ENCODE measurements at regions not wholly inside any gene's neighbourhood (a gene's known extent, or its start where the extent isn't known, plus 50 kb on each side); places are given as distances from the start of the nearest gene placed in this dataset.
"Not testable (repeated sequence)": the region's sequence is repeated elsewhere in the genome, so short reads cannot be mapped to it uniquely, and the experiment has no call there.

DNA sequence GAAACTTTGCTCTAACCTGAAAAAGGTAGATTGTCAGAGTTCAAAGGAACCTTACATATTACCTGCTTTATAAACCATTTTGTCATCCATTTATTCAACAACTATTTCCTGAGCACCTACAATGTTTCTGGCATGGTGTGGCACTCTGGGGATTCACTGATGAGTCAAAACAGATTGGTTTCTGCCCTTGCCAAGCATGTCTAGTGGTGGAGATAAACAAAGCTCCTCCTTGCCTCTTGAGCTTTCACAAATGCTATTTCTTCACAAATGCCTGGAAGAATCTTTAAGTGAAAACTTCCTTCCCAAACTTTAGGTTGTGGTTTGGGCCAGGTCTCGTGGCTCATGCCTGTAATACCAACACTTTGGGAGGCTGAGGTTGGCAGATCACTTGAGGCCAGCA is 85.1 kb upstream of the RELN start:
- no peak for DNase-seq (ENCODE audit: low read depth in 2 of 2)

DNA sequence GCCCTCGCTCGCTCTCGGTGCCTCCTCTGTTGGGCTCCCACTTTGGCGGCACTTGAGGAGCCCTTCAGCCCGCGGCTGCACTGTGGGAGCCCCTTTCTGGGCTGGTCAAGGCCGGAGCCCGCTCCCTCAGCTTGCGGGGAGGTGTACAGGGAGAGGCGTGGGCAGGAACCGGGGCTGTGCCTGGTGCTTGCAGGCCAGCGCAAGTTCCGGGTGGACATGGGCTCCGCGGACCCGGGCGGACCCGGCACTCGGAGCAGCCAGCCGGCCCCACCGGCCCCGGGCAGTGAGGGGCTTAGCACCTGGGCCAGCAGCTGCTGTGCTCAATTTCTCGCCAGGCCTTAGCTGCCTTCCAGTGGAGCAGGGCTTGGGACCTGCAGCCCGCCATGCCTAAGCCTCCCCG is 82.2 kb upstream of the RELN start:
- DNase-seq (ENCODE audit: low read depth in 2 of 2), result not testable (repeated sequence)

DNA sequence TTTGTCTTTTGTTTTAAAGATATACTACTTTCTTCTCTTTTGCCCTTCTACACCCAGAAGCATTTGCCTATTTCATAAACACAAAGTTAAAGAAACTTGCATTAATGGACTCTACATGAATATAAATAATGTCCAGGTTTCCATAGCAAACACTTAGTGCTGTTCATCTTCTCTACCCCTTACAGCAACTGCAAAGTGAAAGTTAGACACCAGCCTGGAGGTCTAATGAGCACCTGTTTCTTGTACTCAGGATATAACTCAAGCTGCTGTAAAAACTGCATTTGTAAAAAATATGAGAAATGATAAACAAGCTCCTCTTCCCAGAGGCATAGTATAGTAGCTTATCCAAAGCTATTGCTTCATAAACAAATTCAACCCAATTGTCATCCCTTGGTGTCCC is 76.0 kb upstream of the RELN start:
- no peak for DNase-seq (ENCODE audit: low read depth in 2 of 2)

DNA sequence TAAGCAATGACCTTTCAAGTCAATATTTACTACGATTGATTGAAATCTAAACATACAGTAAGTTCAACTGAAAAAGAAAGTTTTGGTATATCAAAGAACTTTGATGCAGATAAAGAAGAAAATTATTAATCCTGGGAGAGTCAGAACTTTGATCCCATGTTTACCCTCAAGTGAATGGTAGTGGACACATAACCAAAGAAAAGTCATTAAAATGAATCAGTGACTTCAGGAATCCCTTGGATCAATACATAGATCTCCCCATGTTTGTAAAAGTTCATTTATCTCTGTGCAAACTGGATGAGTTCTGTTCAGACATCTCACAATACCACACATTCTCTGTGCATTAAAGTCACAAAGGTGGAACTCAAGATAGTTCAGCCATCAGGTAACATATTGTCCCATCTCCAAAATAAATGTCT is 75.5 kb upstream of the RELN start:
- DNase-seq (ENCODE audit: low read depth in 2 of 2), result no peak

DNA sequence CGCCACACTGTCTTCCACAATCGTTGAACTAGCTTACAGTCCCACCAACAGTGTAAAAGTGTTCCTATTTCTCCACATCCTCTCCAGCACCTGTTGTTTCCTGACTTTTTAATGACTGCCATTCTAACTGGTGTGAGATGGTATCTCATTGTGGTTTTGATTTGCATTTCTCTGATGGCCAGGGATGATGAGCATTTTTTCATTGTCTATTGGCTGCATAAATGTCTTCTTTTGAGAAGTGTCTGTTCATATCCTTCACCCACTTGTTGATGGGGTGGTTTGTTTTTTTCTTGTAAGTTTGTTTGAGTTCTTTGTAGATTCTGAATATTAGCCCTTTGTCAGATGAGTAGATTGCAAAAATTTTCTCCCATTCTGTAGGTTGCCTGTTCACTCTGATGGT is 74.3 kb upstream of the RELN start:
- DNase-seq (ENCODE audit: low read depth in 2 of 2), result not testable (repeated sequence)

DNA sequence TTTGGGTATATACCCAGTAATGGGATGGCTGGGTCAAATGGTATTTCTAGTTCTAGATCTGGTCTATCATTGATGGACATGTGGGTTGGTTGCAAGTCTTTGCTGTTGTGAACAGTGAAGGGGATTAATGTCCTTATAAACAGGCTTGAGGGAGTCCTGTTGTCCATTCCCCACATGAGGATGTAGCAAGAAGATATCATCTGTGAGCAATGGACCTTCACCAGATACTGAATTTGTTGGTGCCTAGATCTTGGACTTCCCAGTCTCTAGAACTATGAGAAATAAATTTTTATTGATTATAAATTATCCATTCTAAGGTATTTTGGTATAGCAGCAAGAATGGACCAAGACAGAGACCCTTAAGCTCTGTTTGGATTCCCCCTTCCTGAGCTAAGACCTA is 72.2 kb upstream of the RELN start:
- no peak for DNase-seq (ENCODE audit: low read depth in 2 of 2)

DNA sequence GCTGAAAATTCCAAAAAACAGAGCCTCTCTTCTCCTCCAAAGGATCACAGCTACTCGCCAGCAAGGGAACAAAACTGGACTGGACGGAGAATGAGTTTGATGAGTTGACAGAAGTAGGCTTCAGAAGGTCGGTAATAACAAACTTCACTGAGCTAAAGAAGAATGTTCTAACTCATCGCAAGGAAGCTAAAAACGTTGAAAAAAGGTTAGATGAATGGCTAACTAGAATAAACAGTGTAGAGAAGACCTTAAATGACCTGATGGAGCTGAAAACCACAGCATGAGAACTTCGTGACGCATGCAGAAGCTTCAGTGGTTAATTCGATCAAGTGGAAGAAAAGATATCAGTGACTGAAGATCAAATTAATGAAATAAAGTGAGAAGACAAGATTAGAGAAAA is 70.4 kb upstream of the RELN start:
- DNase-seq (ENCODE audit: low read depth in 2 of 2), result not testable (repeated sequence)

DNA sequence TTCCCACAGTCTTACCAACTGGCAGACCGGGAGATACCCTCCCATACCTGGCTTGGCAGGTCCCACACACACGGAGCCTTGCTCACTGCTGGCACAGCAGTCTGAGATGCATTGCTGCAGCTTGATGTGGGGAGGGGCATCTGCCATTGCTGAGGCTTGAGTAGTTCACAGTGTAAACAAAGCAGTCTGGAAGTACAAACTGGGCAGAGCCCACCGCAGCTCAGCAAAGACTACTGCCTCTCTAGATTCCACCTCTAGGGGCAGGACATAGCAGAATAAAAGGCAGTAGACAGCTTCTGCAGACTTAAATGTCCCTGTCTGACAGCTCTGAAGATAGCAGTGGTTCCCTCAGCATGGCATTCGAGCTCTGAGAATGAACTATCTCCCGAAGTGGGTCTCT is 69.6 kb upstream of the RELN start:
- DNase-seq (ENCODE audit: low read depth in 2 of 2), result no peak

DNA sequence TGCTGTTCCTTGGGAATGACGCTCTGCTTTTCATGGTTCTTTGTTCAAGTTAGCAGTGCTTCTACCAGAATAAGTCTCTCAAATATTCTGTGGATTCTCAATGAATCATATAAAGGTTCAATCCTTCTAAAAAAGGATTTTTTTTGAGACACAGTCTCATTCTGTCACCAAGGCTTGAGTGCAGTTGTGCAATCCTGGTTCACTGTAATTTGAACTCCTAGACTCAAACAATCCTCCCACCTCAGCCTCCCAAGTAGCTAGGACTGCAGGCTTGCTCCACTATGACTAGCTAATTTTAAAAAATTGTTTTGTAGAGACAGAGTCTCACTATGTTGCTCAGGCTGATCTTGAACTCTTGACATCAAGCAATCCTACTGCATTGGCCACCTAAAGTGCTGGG is 64.9 kb upstream of the RELN start:
- DNase-seq (ENCODE audit: low read depth in 2 of 2), result no peak

DNA sequence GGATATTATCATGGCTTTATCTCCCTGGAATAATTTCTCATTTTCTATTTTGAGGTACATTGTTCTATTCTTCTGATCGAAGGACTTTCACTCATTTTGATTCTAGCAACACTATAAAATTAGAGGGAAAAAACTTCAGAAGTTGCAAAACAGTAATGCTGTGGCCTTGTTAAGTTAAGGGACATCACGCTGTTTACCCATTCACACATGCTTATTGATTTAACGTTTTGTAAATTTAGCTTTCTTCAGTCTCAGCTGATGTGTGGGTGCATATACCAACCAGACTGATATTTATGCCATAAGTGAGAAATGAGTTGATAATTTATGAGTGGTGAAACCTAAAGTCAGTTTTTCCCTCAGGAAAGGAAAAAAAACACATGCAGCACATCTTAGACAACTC is 63.5 kb upstream of the RELN start:
- no peak for DNase-seq (ENCODE audit: low read depth in 2 of 2)

DNA sequence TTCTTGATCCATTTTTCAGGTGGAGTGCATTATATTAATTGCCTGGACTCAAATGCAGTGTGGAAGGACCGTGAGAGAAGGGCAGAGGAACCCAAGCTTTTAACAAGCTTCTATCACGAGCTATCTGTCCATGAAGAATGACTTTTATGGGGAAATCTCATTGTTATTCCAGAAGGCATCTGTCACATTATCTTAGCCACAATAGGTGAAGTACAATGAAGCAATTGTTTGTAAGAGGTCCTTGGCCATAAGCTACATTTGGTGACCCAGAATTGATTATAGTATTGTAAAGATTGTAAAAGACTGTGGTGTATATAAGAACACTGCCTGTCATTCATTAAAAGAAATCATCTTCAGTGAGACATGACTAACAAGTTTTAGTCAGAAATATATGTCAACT is 58.6 kb upstream of the RELN start:
- no peak for DNase-seq (ENCODE audit: low read depth in 2 of 2)

DNA sequence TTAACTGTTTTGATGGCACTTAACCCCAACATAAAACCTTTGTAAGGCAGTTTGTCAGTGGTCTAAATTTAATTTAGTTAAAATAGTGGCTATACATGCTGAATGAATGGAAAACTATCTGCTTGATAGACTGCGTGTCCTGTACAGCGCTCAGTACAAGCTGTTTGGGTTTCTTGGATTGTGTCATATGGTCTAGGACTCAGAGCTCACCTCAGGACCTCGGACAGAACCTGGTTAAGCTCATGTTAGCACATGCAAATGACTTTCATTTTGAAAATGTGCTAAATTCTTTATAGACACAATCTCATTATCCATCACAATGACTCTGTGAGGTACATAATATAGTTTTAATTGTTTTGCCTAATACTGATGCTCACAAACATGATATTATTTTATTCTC is 55.7 kb upstream of the RELN start:
- DNase-seq (ENCODE audit: low read depth in 2 of 2), result peak; percentile 12 to 24

DNA sequence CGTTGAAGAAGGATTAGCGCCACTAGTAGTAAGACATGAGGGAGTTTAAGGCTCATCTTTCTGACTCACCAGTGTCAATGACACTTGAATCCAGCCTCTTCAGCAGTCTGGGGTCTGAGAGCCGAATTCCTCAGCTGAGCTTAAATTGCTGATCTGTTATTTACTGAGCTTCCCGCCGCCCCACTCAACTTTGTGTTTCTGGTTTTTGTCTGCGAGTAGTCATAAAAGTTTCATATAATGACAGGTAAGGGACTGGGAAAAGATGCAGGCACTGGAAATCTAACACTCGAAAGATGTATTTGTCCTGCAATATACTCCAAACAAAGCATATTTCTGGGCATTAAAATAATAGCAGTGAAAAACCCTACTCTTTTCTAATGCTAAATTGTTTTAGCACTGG is 51.2 kb upstream of the RELN start:
- no peak for DNase-seq (ENCODE audit: low read depth in 2 of 2)

DNA sequence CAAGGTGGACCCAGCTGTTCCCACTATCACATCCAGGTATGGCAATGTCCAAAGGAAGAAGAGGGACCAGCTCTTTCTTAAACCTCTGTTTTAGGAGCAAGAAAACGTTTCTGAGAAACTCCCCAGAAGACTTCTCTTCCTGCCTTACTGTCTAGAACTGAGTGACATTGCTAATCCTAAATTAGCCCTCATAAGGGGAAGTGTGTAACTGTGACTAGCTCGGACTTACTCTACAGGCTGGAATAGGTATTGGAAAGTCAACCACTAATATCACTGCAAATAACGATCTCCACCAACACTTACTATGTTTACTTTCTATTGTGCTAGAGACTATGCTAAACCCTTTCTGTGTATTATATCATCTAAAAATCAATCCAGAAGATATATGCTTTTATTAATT is 49.9 kb upstream of the RELN start:
- no peak for DNase-seq (ENCODE audit: low read depth in 2 of 2)

All from lung microvascular endothelial cell (primary cell).